NCI-H1417 (cell line): ENCODE measurements at regions not wholly inside any gene's neighbourhood (a gene's known extent, or its start where the extent isn't known, plus 50 kb on each side); places are given as distances from the start of the nearest gene placed in this dataset.
"Not testable (repeated sequence)": the region's sequence is repeated elsewhere in the genome, so short reads cannot be mapped to it uniquely, and the experiment has no call there.

Experiments used
- DNase-seq, 3 experiments: peaks; one replicate each; lab custom pipeline; 2025; lab: John Stamatoyannopoulos, UW

- DNase-seq: no peak
These were observed 151.4 kb upstream of the EEA1 start for GRCh38 chr12:93080452-93080851.

DNA sequence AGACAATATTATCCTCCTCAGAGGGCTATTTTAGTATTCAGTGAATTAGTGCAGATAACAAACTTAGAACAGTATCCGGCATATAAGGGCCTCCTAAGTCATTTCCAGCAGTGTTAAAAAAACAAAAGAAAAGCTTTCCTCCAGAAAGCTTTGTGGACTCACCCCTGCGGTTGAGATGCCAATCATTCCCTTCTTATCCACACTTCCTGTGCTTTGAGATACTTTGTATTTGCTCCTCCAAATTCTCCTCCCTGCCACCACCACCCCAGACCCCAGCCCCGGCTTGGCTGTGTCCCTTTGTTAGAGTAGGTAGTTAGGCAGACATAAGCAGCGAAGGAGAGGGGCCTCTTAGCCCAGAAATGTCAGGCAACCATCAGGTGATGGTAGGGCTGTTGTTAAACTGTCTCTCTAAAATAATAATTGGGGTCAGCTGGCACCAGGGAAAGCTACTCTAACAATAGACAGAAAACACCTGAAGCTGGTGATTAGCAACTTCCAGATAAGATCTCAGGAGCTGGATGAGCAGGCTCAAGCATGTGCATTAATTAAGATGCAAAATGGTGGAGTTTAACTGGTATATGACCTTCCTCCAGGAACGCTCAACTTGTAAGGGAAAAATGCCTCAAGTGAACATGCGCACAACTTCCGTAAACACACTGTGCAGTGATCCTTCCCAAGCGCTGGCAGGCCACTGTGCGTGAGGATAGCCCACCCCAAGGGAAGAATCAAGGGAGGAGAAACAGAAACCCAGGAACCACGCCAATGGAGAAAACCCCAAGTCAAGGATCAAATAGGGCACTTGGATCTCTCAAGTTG is 152.1 kb upstream of the EEA1 start:
- DNase-seq: no peak

DNA sequence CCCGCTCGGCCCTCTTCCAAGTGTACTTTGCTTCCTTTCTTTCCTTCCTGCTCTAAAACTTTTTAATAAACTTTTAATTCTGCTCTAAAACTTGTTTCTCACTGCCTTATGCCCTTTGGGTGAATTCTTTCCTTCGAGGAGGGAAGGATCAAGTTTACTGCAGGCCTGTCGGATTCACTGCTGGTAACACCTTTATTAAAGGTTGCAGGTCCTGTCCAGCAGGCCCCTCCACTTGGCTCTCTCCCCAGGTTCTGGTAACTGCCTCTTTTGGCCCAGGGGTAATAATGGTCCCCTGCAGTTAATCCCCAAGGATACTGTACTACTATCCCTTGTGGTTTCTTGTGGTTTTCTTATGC is 152.7 kb upstream of the EEA1 start:
- no peak for DNase-seq

- DNase-seq: no peak
These were observed 156.5 kb upstream of the EEA1 start for GRCh38 chr12:93085383-93086287.

DNA sequence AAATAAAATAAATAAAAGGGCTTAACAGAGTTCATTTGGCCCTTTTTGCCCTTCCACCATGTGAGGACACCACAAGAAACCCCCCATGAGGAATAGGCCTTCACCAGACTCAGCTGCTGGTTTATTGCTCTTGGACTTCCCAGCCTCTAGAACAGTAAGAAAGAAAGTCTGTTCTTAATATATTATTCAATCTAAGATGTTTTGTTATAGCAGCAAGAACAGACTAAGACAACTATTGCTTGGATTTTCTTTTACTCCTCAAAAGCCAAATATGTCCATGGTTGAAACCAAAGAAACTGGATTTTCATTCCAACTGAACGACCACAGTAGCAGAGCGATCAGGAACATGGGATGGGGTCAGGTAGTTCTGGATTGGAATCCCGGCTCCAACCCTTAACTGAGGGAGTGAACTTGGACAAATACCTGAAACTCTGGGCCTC is 157.2 kb upstream of the EEA1 start:
- no peak for DNase-seq

GRCh38 chr12:93087840-93088610 is 158.9 kb upstream of the EEA1 start:
- no peak for DNase-seq

DNA sequence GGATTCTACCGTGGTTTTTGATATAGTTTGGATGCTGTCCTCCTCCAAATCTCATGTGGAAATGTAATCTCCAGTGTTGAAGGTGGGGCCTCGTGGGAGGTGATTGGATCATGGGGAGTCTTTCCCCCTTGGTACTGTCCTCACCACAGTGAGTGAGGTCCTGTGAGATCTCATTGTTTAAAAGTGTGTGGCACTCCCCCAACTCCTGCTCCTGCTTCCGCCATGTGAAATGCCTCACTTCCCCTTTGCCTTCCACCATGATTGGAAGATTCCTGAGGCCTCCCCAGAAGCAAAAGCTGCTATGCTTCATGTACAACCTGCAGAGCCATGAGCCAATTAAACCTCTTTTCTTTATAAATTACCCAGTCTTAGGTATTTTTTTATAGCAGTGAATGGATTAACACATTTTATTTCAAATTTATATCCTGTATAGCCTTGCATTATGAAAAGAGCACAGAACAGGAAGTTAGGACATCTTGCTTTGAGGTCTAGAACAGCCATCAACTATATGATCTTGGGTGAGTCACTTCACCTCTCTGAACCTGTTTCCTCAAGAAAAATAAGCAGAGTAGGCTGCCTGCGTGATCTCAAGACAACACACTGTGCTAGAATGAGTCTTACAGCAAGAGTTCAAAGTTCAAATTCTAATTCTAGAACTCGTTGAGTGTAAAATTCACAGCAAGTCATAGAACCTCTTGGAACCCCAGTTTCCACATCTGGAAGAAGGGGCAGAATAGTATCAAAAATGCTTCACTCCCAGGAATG is 160.9 kb upstream of the EEA1 start:
- DNase-seq: no peak

DNA sequence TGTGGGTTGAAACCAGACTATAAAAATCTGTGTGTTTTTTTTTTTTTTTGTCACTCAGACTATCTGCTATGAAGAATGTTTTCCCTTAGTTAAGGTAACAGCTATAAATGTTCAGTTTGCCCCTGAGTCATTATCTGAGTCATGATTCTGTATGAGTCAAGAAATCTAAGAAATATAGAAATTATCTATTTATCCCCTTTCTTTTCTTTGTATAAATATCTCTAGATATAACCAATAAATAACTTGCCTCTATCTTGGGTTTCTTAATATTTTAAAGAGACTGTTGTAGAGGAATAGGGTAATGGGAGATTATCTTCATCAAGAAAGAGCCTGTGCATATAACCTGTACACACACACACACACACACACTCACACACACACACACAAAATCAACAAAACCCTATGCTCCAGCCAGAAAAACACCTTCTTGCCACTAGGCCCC is 161.7 kb upstream of the EEA1 start:
- DNase-seq: no peak

GRCh38 chr12:93091886-93092648 is 163.0 kb upstream of the EEA1 start:
- DNase-seq: peak in 2 of 3 experiments; percentile 85 to 99

DNA sequence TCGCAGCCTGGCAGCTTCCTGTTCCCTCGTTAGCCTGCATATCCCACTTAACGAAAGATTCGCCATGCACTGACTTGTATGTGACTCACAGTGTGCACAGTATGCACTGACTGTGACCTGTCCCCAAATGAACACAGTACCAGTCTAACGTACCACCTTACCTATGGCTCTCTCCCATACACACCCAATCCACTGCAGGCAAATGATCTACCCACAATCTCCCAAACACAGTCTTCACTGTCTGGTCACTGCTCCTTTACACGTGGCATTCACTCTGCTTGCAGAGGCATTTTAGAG is 163.5 kb upstream of the EEA1 start:
- DNase-seq: no peak

DNA sequence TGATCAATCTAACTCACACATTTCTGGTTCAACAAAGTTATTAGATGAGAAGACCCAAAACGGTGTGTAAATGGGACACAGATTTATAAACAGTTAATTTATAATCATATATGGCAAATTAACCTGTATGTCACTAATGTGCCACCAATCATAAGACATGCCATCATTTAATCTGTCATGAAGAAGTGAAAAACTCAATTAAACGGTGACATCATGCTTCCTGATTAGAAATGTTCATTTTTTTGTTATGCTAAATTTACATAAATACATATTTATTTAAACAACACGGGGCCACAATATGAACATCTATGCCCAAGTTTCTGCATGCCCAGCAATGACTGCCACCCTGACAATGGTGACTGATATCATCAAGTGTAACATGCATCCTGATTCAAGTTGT is 164.1 kb upstream of the EEA1 start:
- no peak for DNase-seq

GRCh38 chr12:93094222-93094621 is 165.1 kb upstream of the EEA1 start:
- not testable (repeated sequence) for DNase-seq

GRCh38 chr12:93094988-93095737 is 166.1 kb upstream of the EEA1 start:
- no peak for DNase-seq

DNA sequence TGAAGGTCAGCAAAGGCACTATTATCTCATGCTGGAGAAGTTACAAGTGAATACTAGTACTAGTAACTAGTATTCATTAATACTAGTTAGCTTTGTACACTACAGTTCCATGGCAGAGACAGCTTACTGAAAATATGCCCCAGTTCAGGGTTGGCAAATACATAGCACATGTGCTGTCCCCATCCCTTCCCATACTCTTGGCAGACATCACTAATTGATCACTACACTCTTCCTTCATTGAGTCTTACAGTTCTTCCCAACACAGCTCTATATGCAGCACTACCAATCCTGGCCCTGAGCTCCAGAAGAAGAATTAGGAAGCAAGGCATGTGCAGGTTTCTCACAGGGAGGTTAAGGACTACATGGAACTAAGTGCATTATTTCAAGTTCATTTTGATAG is 168.3 kb upstream of the EEA1 start:
- DNase-seq: no peak

GRCh38 chr12:93098077-93098476 is 169.0 kb upstream of the EEA1 start:
- peak; percentile 31 to 65 (median 62) for DNase-seq

DNA sequence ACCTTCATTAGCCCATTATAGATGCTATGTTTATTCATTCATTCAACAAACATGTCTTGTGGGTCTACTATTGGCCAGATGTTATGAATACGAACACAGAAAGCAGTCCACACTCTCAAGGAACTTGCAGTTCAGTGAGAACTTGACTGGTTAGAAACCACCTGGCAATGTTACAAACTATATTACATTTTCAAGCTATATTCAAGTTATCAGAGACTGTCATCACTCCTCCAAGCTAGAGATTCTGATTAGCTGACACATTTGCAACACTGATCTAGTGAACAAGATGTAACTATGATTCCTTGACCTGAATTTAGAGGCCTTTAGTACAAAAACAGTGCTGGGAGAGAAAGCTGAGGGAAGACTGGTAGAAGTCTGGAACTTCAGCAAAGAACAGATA is 170.7 kb upstream of the EEA1 start:
- no peak for DNase-seq

GRCh38 chr12:93100610-93101009 is 171.5 kb upstream of the EEA1 start:
- DNase-seq: no peak

DNA sequence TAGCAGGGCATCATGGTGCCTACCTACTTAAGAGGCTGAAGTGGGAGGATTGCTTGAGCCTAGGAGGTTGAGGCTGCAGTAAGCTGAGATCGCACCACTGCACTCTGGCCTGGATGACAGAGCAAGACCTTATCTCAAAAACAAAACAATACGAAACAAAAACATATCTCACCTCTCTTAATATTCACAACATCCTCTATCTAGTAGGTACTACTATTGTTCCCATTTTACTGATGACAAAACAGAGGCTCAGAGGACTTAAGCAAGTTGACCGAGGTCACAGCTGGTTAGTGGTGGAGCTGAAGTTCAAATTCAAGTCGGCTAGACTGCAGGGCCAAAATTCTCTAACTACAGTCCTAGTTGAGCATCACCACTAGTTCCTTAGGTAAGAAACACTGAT is 172.3 kb upstream of the EEA1 start:
- DNase-seq: no peak

DNA sequence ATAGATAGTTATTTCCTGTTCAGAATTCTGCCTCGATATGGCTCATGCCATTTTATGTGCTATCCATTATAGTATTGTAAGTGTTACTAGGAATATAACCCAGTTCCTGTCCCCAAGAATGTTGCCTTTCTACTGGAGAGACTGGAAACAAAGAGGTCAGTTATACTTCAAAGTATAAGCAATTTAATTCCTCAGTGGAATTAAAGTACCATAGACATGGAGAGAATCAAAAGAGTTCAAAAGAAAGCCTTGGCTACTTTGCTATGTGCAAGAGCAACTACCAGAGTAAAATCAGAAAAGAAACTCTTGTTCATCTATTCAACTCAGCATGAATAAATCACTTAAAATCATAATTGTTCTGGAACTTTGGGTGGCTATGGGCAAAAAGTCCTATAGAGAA is 173.2 kb upstream of the EEA1 start:
- no peak for DNase-seq

- no peak for DNase-seq
These were observed 173.6 kb upstream of the EEA1 start for GRCh38 chr12:93102744-93103143.
